Astrocyte (in vitro differentiated cells and primary cell): ENCODE measurements at regions not wholly inside any gene's neighbourhood (a gene's known extent, or its start where the extent isn't known, plus 50 kb on each side); places are given as distances from the start of the nearest gene placed in this dataset.

ENCODE experiments used
- DNase-seq: peaks from one replicate; pipeline ENCODE4 v3.0.0-alpha.2; 2010; ENCODE audit warnings: low read depth
- FAIRE-seq: peaks from 2 replicates; lab custom pipeline; 2011; peaks lifted over from hg19 to GRCh38; lab: Jason Lieb, UNC
- H2AFZ ChIP-seq: 2 replicates; pipeline ENCODE4 v1.6.0; 2012; ENCODE audit warnings: low read depth, low read length, inconsistent platforms
- H3K27ac ChIP-seq: 2 replicates; pipeline ENCODE4 v1.5.1; 2011; ENCODE audit warnings: low read depth, low read length, inconsistent platforms
- H3K27me3 ChIP-seq: 2 replicates; pipeline ENCODE4 v1.6.0; 2011; ENCODE audit warnings: low read length, inconsistent platforms; ENCODE audit not compliant: insufficient read depth
- H3K36me3 ChIP-seq: 2 replicates; pipeline ENCODE4 v1.5.1; 2011; ENCODE audit warnings: low read length, inconsistent platforms; ENCODE audit not compliant: insufficient read depth
- H3K4me1 ChIP-seq: 2 replicates; pipeline ENCODE4 v1.5.1; 2011; ENCODE audit warnings: low read length, inconsistent platforms; ENCODE audit not compliant: insufficient read depth
- H3K4me2 ChIP-seq: 2 replicates; pipeline ENCODE4 v1.6.0; 2012; ENCODE audit warnings: low read length, inconsistent platforms
- H3K4me3 ChIP-seq: 2 replicates; pipeline ENCODE4 v1.5.1; 2011; ENCODE audit warnings: low read depth, mild to moderate bottlenecking, low read length, inconsistent platforms; ENCODE audit not compliant: insufficient read depth
- H3K79me2 ChIP-seq: 2 replicates; pipeline ENCODE4 v1.6.0; 2012; ENCODE audit warnings: mild to moderate bottlenecking, low read length, inconsistent platforms; ENCODE audit not compliant: insufficient read depth
- H3K9ac ChIP-seq: 2 replicates; pipeline ENCODE4 v1.6.0; 2012; ENCODE audit warnings: mild to moderate bottlenecking, low read length, inconsistent platforms
- H3K9me3 ChIP-seq: 2 replicates; pipeline ENCODE4 v1.5.1; 2012; ENCODE audit warnings: low read depth, mild to moderate bottlenecking, low read length, inconsistent platforms; ENCODE audit not compliant: insufficient read depth
- H4K20me1 ChIP-seq: 2 replicates; pipeline ENCODE4 v1.6.0; 2012; ENCODE audit warnings: low read length, inconsistent platforms; ENCODE audit not compliant: insufficient read depth
- H3K27ac Mint-ChIP-seq: one replicate; pipeline ENCODE4 v1.8.0; 2021; ENCODE audit warnings: mild to moderate bottlenecking, mixed read lengths; ENCODE audit not compliant: unreplicated experiment
- H3K27me3 Mint-ChIP-seq: one replicate; pipeline ENCODE4 v1.8.0; 2021; ENCODE audit warnings: low read depth, mixed read lengths; ENCODE audit not compliant: unreplicated experiment
- H3K36me3 Mint-ChIP-seq: one replicate; pipeline ENCODE4 v1.8.0; 2021; ENCODE audit warnings: low read depth, mixed read lengths; ENCODE audit not compliant: unreplicated experiment
- H3K4me1 Mint-ChIP-seq: one replicate; pipeline ENCODE4 v1.8.0; 2021; ENCODE audit warnings: low read depth, mixed read lengths; ENCODE audit not compliant: unreplicated experiment
- H3K4me3 Mint-ChIP-seq: one replicate; pipeline ENCODE4 v1.8.0; 2021; ENCODE audit warnings: mild to moderate bottlenecking, moderate library complexity, mixed read lengths; ENCODE audit not compliant: unreplicated experiment
- H3K9me3 Mint-ChIP-seq: one replicate; pipeline ENCODE4 v1.8.0; 2021; ENCODE audit warnings: mild to moderate bottlenecking, mixed read lengths; ENCODE audit not compliant: unreplicated experiment
- CTCF ChIP-seq: IDR thresholded peaks from 2 replicates; pipeline ENCODE4 v1.5.1; 2011; ENCODE audit warnings: low read depth, mild to moderate bottlenecking, inconsistent platforms, low read length, moderate library complexity; ENCODE audit not compliant: insufficient read depth
- EZH2 ChIP-seq: IDR thresholded peaks from 2 replicates; pipeline ENCODE4 v1.6.1; 2012; ENCODE audit warnings: mild to moderate bottlenecking, low read length, inconsistent platforms; ENCODE audit not compliant: insufficient read depth

GRCh38 chr7:131268906-131269305, 58.8 kb upstream of the MKLN1 start:
- TF ChIP-seq EZH2, result no peak
- TF ChIP-seq CTCF, result no peak

GRCh38 chr7:131272086-131272485, 55.6 kb upstream of the MKLN1 start:
- Mint-ChIP-seq H3K4me3 (no peak overlapping the region), H3K27me3 (peaks cover 8% of the 10 kb centered on the region), H3K4me1 (no peaks in the 10 kb centered on the region), H3K9me3 (peaks cover 3% of the 10 kb centered on the region), H3K27ac (no peak overlapping the region), H3K36me3 (no peaks in the 10 kb centered on the region)
- no peak for TF ChIP-seq EZH2
- no peak for TF ChIP-seq CTCF
- Histone ChIP-seq H3K4me1 (no peaks in the 10 kb centered on the region), H3K27ac (no peak overlapping the region), H3K27me3 (no peaks in the 10 kb centered on the region), H3K9ac (no peak overlapping the region), H3K36me3 (no peaks in the 10 kb centered on the region), H3K4me2 (no peak overlapping the region), H3K79me2 (no peaks in the 10 kb centered on the region), H3K4me3 (no peak overlapping the region), H2AFZ (no peak overlapping the region), H4K20me1 (no peaks in the 10 kb centered on the region), H3K9me3 (no peaks in the 10 kb centered on the region)
- no peak for DNase-seq
- FAIRE-seq, result no peak

More at GRCh38 chr7:131268906-131269305, 58.8 kb upstream of the MKLN1 start:
- peaks cover 3% of the 10 kb centered on the region for H3K4me1 Mint-ChIP-seq
- Histone ChIP-seq H3K79me2 (no peaks in the 10 kb centered on the region), H3K9ac (no peak overlapping the region), H3K36me3 (no peaks in the 10 kb centered on the region), H3K4me1 (no peaks in the 10 kb centered on the region), H3K4me2 (no peak overlapping the region), H4K20me1 (no peaks in the 10 kb centered on the region), H3K27ac (no peak overlapping the region), H3K27me3 (no peaks in the 10 kb centered on the region), H2AFZ (no peak overlapping the region), H3K9me3 (no peaks in the 10 kb centered on the region), H3K4me3 (no peak overlapping the region)
- peaks cover 5% of the 10 kb centered on the region for H3K27me3 Mint-ChIP-seq
- no peak overlapping the region for H3K4me3 Mint-ChIP-seq
- no peaks in the 10 kb centered on the region for H3K36me3 Mint-ChIP-seq
- peaks cover 7% of the 10 kb centered on the region for H3K9me3 Mint-ChIP-seq
- no peak for FAIRE-seq
- no peak overlapping the region for H3K27ac Mint-ChIP-seq
- DNase-seq, result no peak

- Mint-ChIP-seq H3K9me3 (peaks cover 3% of the 10 kb centered on the region), H3K36me3 (no peaks in the 10 kb centered on the region), H3K27me3 (peaks cover 8% of the 10 kb centered on the region), H3K4me3 (no peak overlapping the region), H3K4me1 (no peaks in the 10 kb centered on the region), H3K27ac (no peak overlapping the region)
- H3K36me3 ChIP-seq, result no peaks in the 10 kb centered on the region
- FAIRE-seq (no peak), DNase-seq (no peak)
- no peaks in the 10 kb centered on the region for H3K4me1 ChIP-seq
- H3K9me3 ChIP-seq, result no peaks in the 10 kb centered on the region
- no peaks in the 10 kb centered on the region for H4K20me1 ChIP-seq
- H3K4me2 ChIP-seq, result no peak overlapping the region
- H3K27ac ChIP-seq, result no peak overlapping the region
- no peaks in the 10 kb centered on the region for H3K27me3 ChIP-seq
- no peak overlapping the region for H3K4me3 ChIP-seq
- no peak overlapping the region for H2AFZ ChIP-seq
- no peaks in the 10 kb centered on the region for H3K79me2 ChIP-seq
- no peak overlapping the region for H3K9ac ChIP-seq
- no peak for TF ChIP-seq EZH2
- no peak for TF ChIP-seq CTCF
Observed at GRCh38 chr7:131274986-131275385, 52.7 kb upstream of the MKLN1 start.
